ENCODE measurements at regions not wholly inside any gene's neighbourhood (a gene's known extent, or its start where the extent isn't known, plus 50 kb on each side); places are given as distances from the start of the nearest gene placed in this dataset.

DNA sequence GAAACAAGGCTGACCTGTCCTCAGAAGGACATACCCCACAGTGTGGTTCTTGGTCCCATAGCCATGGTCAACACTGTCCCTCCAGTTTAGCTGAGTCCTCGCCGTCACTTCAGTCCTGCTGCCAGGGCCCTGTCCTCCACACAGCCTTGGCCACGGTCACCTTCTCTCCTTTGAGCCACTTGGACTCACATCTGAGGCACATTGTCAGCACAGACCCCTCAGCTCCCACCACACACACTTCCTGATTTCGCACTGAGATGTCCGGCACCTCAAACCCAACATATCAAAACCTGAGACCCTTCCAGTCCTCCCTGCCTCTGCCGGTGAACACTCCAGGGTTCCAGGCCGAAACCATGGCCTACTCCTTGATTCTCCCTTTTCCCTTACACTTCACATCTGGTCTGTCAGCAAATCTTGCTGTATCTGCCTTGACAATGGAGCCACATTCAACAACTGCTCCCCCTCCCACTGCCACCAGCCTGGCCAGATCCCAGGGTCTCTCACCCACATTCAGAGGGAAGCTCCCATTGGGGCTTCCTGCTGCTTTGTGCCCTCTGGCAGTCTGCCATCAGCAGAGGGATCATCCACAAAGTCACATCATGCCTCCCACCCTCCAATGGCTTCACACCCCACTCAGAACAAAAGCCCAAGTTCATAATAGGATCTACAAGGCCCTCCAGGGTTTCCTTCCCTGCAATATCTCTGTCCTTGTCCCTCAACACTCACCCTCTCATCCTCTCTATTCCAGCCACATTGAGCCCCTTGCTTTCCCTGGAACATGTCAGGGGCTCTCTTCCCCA is 219.6 kb upstream of the SHH start:
- no peak for DNase-seq (ENCODE audit: low read depth)

DNA sequence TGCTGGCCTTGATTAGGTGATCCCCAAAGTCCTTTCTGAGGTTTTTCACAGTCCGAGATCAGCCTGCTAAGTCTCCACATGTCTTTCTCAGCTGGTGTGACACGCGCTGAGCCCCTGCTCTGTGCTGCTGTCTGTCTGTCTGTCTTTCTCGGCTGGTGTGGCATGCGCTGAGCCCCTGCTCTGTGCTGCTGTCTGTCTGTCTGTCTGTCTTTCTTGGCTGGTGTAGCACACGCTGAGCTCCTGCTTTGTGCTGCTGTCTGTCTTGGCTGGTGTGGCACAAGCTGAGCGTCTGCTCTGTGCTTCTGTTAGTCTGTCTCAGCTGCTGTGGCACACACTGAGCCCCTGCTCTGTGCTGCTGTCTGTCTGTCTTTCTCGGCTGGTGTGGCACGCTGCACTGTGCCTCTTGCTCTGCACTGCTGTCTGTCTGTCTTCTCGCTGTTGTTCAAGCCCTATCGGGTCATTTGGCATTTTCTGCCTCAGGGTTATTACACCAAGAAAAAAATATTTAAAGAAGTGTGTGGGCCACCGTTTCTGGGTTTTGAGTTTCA is 217.3 kb upstream of the SHH start:
- no peak for DNase-seq (ENCODE audit: low read depth)

DNA sequence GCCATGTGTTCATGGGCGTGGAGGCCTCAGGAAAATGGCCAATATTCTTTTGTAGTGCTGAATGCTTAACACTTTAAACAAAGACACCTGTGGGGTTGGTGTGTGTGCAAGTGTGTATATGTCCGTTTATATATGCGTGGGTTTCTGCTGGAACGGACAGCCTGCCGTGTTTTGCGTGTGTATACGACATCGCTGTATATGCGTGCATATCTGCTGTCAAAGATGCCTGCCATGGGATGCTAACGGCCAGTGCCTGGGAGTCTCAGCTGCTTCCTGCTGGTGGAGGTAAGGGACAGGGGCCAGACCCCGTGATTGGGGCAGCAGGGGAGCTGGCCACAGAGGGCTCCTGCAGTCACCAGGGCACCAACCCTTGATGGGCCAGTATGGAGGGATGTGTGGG is 216.3 kb upstream of the SHH start:
- no peak for DNase-seq (ENCODE audit: low read depth)

DNA sequence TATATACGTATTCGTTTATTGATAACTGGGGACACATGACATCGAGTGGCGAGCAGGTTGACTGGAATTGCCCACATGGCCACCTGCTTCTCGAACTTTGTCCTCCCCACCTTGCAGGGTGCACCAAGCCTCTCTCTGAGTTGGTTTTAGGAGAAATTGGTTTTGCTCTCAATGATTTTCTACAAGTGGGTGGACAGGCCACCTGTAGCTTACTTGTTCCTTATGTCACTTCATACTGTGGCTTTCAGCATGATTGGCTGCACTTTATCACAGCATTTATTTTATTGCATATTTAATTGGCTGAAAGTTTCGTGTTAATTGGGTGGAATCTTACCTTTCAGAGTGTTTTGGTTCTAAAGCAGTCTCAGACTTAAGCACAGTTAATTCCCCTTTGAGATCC is 215.6 kb upstream of the SHH start:
- no peak for DNase-seq (ENCODE audit: low read depth)

DNA sequence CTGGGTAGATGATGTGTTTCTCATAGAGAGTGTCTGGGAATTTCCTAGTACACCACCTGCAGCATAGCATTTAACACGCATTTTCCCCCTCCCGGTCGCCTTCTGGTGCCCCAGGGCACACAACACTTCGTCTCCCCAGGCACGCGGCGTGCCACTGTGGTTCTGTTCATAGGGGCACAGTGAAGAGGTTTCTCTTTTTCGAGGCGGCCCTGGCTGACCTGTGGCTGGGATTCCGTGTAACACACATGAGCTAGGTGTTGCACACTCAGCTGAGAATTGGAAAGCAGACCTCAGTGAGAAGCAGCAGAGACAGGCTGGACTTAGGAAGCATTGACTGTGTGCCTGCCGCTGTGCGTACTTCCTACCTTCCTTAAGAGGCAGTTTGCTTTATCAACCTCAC is 214.3 kb upstream of the SHH start:
- no peak for DNase-seq (ENCODE audit: low read depth)

DNA sequence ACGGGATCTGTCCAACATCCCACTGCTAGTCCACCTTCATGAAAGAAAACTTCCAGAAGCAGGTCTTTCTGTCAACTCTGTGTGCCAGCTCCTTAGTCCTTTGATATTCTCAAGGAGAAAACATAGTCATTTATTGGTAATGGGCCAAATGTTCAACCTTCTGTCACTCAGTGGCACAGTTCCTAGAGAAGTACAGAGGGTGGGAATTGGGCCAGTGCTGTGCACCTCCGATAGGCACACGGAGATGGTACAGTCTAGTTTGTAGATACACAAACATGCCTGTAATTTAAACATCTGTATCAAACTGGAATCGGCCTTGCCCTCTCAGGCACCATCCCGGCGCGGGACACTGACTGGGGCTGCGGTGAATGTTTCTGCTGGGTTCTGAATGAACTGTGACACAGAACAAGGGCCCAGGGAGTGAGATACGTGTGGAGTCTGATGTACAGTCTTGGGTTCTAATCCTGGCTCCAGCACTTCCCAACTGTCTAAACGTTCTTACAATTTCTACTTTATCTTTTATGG is 213.9 kb upstream of the SHH start:
- DNase-seq (ENCODE audit: low read depth), result no peak

DNA sequence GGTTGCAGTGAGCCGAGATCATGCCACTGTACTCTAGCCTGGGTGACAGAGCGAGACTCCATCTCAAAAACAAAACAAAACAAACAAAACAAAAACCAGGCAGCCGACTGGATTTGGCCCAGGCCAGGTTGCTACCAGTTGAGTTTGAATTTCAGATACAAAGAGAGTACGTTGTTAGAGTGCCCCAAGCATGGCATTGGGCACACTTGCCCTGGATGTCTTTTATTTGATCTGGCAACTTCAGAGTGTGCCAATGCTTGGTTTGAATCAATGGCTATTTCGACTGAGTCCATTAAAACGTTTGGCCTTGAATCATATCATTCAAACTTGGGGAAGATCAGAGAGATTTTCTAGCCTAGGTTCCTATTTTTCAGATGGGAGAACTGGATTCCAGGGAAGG is 213.4 kb upstream of the SHH start:
- DNase-seq (ENCODE audit: low read depth), result no peak

DNA sequence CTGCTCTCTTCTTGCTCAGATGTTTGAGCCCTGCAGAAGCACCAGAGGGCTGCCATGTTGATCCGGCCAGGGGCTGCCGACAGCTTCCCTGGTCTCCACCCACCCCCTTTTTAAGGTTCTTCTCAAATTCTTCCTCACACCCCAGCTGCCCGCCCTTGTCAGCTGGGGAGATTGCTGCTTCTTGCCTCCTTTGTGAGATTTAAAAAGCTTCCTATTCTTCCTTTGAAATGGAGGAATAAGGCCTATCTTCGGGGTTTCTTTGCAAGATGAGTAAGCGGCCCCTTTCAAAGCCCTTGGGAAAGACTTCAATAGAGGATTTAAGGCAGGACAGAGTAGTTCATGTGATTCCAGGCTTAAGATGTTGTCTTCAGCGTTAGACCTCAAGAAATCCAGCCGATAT is 211.9 kb upstream of the SHH start:
- no peak for DNase-seq (ENCODE audit: low read depth)

DNA sequence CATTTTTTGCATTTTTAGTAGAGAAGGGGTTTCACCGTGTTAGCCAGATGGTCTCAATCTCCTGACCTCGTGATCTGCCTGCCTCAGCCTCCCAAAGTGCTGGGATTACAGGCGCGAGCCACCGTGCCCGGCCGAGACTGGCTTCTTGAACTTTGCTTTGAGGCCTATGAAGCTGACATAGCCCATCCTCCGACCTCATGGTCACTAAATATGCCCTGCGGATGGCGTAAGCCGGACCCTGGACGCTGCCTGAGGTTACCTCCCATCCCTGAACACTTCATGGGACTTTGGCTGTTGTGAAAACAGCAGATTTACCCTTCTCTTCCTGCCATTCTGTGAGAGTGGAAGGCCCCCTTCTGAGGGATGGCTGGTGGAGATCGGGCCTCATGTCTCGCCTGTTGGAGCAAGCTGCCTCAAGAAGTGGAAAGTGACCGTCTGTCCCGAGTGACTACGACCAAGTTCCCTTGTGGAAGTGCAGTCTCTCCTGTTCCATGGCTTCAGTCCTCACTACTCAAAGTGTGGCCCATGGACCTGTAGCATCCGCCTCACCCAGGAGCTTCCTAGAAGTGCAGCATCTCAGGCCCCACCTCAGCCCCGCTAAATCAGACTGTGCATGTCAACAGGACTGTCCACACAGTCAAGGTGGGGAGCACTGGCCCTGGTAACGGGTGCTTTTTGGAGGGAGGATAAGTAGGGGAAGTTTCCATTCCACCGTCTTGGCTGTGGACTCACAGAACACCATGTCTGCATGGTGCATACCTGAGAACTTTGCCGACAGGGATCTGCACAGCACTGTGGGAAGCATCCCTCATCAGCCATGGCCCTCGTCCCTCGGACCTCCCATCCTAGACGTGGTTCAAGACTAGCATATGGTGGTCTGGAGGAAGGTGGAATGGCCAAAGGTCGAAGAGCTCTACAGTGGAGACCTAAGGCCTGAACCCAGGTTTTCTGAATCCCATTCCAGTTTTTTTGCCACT is 210.5 kb upstream of the SHH start:
- DNase-seq (ENCODE audit: low read depth), result no peak

DNA sequence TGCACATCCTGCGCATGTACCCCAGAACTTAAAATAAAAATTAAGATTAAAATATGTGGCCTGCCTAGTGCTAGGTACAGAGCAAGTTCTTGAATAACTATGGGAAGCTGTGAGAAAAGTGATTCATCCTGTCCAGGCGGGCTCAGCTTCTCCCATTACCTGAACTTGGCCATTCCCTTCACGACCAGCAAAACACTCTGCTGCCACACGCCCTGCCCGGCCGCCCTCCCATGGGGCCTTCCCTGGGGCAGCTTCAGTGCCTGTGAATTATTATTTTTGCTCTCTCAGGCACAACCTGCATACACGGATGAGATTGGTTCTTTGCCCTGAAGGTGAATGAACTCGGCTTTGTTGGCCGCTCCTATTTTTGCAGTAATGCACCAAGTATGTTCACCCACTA is 209.2 kb upstream of the SHH start:
- no peak for DNase-seq (ENCODE audit: low read depth)

DNA sequence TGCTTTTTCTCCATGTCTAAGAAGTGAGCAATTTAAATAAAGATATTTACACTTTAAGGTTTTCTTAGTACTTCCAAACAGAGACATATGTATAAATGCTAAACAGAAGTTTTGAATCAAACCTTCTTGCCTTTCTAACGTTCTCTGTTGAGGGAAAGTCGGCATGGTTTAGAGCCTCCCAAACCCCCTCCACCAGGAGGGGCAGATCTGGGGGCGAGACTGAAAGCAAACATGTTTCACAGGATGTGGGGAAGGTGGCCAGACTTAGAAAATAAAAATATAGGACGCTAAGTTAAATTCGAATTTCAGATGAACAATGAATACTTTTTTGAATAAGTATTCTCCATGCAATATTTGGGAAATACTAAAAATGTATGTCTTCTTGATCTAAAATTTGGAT is 208.3 kb upstream of the SHH start:
- no peak for DNase-seq (ENCODE audit: low read depth)

DNA sequence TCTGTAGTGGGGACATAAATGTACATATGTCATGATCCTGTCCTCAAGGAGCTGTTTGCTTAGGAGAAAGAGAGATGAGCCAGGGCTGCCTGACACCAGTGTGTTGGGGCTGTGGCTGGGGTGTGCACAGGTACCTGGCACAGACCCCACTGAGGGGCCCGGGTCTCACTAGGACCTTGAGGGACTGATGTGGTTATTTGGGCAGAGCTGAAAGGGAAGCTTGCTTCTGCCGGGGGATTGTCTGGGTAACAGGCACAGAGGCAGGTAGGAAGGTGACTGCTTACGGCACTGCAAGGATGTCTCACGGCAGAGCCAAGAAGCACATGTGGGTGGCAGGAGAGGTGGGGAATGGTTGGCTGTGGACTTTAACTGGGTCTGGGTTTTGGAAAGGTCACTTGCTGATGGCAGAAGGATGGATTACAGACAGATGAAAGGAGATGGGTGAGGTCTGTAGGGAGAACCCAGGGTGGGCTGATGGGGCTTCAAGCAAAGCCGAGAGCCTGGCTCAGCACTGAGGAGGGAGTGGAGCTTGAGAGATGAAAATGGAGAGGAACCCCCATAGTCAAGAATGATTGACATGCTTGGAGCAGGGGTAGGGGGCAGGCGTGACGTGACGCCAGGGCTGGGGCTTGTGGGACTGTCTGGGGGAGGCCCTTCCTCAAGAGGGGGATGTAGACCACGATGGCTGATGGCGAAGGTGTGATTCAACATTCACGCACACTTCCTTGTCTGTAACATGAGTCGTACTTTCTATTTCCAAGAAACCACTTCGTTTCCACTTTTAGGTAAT is 207.7 kb upstream of the SHH start:
- no peak for DNase-seq (ENCODE audit: low read depth)

DNA sequence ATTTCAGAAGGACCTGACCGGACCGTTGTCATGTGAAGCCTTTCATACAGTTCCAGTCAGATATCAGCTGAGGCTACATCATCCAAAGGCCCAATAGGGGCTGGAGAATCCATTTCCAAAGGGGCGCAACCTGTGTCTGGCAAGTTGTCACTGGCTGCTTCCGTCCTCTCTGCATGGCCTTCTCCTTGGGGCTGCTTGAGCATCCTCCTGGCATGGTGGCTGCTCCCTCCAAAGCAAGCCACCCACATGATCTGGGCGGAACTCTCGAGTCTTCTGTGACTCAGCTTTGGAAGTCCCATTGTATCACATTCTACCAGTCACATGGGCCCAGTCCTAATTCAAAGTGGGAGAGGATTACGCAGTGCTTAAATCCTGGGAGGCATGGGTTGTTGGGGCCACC is 207.0 kb upstream of the SHH start:
- no peak for DNase-seq (ENCODE audit: low read depth)

DNA sequence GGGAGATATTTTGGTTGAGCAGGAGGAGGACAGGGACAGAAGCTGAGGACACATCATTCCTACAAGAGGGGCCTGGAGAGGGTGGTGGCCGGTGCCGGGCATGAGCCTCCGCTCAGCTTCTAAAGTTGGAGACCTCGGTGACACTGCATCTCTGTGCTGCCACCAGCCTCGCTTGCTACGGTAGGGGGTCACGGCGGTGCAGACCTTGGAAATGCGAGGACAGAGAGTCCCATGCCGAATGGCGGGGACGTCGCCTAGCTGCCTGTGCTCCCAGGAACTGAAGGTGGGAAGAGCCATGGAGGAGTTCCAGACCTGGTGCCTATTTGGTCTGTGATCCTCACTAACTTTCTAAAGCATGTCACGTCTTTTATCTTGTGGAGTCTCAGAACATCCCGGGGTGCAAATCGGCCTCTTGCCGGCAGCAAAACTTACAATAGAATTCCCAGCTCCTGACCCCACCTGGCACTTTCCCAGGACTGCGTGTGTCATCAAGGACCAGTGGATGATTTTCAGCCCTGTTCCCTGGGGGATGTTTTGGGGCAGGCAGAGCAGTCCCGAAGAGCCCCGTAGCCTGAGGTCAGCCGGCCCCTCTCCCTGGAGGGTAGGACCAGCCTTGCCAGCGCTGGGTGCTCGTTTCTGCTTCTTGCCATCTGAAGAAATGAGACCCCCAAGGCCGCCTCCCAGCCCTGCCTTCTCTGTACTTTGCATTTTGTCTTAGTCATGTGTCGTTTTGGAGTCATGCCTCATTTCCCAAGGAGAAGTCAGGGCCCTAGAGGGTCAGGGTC is 205.8 kb upstream of the SHH start:
- no peak for DNase-seq (ENCODE audit: low read depth)

DNA sequence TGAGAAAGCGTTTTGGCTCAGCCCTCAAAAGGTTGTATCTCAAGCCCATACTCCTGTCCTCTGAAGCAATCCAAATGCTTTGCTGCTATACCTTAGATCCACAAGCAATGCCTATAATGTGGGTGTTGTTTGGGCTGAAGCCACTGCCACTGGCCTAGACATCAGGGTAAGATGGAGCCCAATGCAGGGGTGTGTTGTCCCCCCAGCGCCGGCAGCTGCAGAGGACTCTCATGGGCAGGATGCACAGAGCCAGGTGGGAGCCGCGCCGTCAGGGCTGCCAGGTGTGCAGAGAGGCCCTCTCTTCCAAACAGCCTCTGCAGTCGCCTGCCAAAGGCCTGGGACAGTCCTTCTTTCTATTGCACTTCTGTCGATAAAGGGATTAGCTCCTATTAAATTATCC is 205.2 kb upstream of the SHH start:
- no peak for DNase-seq (ENCODE audit: low read depth)

DNA sequence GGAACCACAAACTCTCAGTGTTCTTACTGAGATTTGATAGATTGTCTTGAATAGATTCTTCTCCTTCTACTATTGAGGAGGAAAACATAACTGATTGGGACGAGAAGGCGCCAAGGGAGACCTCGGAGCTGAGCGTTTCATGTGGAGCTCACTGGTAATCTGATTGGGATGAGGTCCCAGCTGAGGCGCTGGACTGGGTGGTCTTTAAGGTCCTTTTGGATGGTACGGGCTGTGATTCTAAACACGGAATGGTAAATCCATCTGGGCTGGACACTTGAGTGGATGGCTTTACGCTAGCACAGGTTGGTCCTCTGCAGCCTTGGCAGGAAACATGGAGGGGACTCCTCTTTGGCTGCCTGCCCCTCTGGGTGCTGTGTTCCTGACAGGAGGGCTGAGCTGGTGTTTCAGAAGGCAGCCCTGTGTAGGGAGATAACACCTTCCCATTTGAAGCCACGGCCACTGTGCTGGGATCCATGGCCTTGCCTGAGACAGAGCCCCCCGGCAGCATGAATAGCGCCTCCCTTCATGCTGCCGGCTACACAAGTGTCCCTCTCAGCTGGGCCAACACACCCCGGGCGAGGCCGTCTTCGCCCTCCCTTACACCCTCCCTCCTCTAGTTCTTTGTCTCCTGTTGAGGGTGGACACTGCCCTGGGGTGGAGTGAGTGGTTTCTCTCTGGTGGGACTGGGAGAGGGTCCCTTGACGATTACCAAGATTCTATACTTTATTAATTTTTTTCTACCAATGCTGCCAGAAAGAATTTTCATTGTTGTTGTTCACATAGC is 203.2 kb upstream of the SHH start:
- no peak for DNase-seq (ENCODE audit: low read depth)

DNA sequence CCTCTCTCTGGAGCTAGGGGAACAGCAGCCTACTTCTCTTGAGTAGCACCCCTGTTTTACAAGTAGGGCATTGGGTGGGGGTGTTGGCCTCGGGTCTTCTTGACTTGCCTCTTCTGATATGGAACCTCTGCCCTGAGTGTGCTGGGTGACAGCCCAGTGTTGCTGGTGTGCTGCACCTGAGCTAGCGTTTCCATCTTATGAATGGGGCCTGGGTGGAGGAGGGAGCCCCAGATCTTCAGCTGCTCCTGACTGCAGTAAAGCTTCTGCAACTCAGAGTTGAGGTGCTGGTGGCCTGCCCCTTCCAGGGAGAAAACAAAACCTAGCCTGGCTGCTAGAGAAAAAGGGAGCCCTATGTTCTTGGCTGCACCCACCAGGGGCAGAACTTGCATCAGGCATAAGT is 202.5 kb upstream of the SHH start:
- DNase-seq (ENCODE audit: low read depth), result no peak

DNA sequence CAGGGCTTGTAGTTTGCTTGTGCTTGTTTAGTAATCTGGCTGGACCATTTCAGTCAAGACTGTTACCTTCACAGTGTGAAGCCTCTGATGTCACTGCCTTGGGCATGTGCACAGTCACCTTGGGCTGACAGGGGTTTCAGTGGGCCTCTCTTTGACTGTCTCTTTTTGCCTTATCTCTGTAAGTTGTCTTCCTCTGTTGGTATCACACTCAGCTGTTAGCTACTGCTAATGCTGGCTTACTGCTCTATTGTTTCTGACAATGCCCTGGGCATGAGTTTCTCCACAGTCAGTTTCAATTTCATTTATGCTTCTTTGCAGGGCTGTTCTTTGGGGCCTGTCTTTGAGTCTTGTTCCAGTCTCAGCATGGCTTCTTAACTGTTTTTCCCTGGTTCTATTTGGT is 201.9 kb upstream of the SHH start:
- no peak for DNase-seq (ENCODE audit: low read depth)

DNA sequence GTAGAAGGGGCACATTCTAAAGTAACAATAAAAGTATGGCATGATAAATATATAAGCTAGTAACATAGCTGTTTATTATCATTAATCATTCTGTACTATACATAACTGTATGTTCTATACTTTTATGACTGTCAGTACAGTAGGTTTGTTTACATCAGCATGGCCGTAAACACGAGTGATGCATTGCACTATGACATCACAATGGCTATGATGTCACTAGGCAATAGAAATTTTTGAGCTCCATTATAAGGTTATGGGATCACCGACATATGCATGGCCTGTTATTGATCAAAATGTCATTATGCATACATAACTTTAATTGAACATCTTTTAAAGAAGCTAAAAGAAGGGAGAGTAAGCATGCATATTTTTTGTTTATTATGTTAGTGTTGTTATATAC is 200.1 kb upstream of the SHH start:
- no peak for DNase-seq (ENCODE audit: low read depth)

DNA sequence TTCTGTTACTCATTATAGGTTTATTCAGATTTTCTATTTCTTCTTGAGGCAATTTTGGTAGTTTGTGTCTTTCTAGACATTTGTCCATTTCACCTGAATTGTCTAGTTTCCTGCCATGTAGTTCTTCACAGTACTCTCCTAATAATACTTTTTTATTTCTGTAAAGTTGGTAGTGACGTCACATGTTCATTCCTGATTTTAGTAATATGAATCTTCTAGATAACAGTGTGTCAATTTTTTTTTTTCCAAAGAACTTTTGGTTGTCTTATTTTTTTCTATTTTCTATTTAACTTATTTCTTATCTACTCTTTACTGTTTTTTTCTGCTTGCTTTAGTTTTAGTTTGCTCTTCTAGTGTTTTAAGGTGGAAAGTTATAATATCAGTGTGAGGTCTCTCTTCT is 197.3 kb upstream of the SHH start:
- no peak for DNase-seq (ENCODE audit: low read depth)
